ENCODE measurements at regions not wholly inside any gene's neighbourhood (a gene's known extent, or its start where the extent isn't known, plus 50 kb on each side); places are given as distances from the start of the nearest gene placed in this dataset.
"Not testable (repeated sequence)": the region's sequence is repeated elsewhere in the genome, so short reads cannot be mapped to it uniquely, and the experiment has no call there.

DNA sequence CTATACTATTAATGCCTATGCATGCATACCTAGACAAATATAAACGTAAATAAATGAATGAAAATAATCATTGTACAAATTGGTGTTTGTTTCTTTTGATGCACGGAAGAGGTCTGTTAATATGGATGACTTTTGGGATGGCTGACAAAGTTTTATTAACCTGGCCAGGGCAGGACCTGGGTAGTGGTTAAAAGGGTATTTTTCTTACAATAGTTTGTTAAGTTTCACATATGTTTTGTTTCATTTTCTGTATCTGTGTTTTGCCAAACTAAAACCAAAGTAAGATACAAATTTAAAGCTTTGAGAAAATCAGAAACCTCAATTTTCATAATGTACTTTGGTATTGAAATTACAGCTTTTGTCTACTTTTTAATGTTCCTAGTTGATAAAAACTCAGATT lies 222.7 kb upstream of the OLFM3 start:
- no peaks in the 10 kb centered on the region for H3K4me1 Mint-ChIP-seq
- DNase-seq: no peak
- no peaks in the 10 kb centered on the region for H3K36me3 Mint-ChIP-seq (ENCODE audit: low read depth)
- peaks cover 14% of the 10 kb centered on the region for H3K9me3 Mint-ChIP-seq
- no peaks in the 10 kb centered on the region for H3K27me3 Mint-ChIP-seq (ENCODE audit: low read depth, poor library complexity)
- no peak overlapping the region for H3K27ac Mint-ChIP-seq
- H3K4me3 Mint-ChIP-seq: no peak overlapping the region
- no peak for TF ChIP-seq CTCF (IDR thresholded peaks at IDR 0.05)

DNA sequence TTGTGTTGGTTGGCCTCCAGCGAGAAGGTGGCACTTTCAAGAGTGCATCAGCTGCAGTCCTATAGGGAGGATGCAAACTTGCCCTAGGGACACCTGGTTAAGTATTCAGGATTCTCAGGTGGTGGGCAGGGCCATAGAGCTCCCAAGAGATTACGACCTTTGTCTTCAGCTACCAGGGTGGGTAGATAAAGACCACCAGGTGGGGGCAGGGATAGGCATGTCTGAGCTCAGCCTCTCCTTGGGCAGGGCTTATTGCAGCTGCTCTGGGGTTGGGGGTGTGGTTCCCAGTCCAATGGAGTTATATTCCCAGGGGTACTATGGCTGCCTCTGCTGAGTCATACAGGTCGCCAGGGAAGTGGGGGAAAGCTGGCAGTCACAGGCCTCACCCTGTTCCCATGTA lies 214.2 kb upstream of the OLFM3 start:
- not testable (repeated sequence) for H3K4me1 Mint-ChIP-seq; H3K27me3 Mint-ChIP-seq (ENCODE audit: low read depth, poor library complexity); H3K4me3 Mint-ChIP-seq; H3K36me3 Mint-ChIP-seq (ENCODE audit: low read depth); DNase-seq; H3K27ac Mint-ChIP-seq
- peaks cover 13% of the 10 kb centered on the region for H3K9me3 Mint-ChIP-seq

GRCh38 chr1:102191723-102192122 lies 195.0 kb upstream of the OLFM3 start:
- no peaks in the 10 kb centered on the region for H3K4me1 Mint-ChIP-seq
- no peak overlapping the region for H3K27ac Mint-ChIP-seq
- peaks cover 9% of the 10 kb centered on the region for H3K27me3 Mint-ChIP-seq (ENCODE audit: low read depth, poor library complexity)
- H3K4me3 Mint-ChIP-seq: no peak overlapping the region
- peak; percentile 60 for TF ChIP-seq CTCF (IDR thresholded peaks at IDR 0.05)
- H3K36me3 Mint-ChIP-seq (ENCODE audit: low read depth): no peaks in the 10 kb centered on the region
- H3K9me3 Mint-ChIP-seq: no peaks in the 10 kb centered on the region
- peak; percentile 26 for DNase-seq

GRCh38 chr1:102190429-102190828 lies 193.7 kb upstream of the OLFM3 start:
- H3K4me3 Mint-ChIP-seq: no peak overlapping the region
- TF ChIP-seq CTCF (IDR thresholded peaks at IDR 0.05): no peak
- H3K4me1 Mint-ChIP-seq: no peaks in the 10 kb centered on the region
- H3K36me3 Mint-ChIP-seq (ENCODE audit: low read depth): no peaks in the 10 kb centered on the region
- no peaks in the 10 kb centered on the region for H3K9me3 Mint-ChIP-seq
- DNase-seq: no peak
- H3K27me3 Mint-ChIP-seq (ENCODE audit: low read depth, poor library complexity): peaks cover 13% of the 10 kb centered on the region
- no peak overlapping the region for H3K27ac Mint-ChIP-seq

GRCh38 chr1:102186536-102186935 lies 189.8 kb upstream of the OLFM3 start:
- Mint-ChIP-seq H3K9me3 (no peaks in the 10 kb centered on the region), H3K27ac (no peak overlapping the region), H3K4me3 (no peak overlapping the region), H3K36me3 (ENCODE audit: low read depth) (no peaks in the 10 kb centered on the region), H3K4me1 (no peaks in the 10 kb centered on the region), H3K27me3 (ENCODE audit: low read depth, poor library complexity) (peaks cover 13% of the 10 kb centered on the region)
- DNase-seq: no peak
- TF ChIP-seq CTCF (IDR thresholded peaks at IDR 0.05): no peak

- no peak for DNase-seq
- Mint-ChIP-seq H3K36me3 (ENCODE audit: low read depth) (no peaks in the 10 kb centered on the region), H3K27me3 (ENCODE audit: low read depth, poor library complexity) (peaks cover 13% of the 10 kb centered on the region), H3K4me1 (no peaks in the 10 kb centered on the region), H3K4me3 (no peak overlapping the region), H3K9me3 (no peaks in the 10 kb centered on the region), H3K27ac (no peak overlapping the region)
- TF ChIP-seq CTCF (IDR thresholded peaks at IDR 0.05): no peak
These were observed 188.5 kb upstream of the OLFM3 start for GRCh38 chr1:102185260-102185659.

Data from nephron progenitor cell (in vitro differentiated cells).